ENCODE measurements at regions not wholly inside any gene's neighbourhood (a gene's known extent, or its start where the extent isn't known, plus 50 kb on each side); places are given as distances from the start of the nearest gene placed in this dataset.

DNA sequence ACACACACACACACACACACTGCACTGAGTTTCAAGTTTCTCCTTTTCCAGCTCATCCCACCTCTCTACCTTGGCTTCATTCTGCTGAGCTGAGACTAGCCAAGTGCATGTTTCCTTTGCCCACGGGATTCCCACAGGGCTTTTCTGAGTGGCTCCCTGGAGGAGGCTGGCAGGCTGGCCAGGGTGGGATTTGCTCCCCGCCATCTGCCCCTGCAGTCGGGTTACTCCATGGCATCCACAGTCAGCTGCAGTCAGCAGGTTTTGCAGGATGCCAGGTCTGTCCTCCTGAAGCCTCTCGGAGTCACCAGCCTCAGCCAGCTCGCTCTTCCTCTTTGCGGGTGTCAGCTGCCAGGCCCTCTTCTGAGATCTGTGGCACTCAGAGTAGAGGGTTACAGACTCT is 783.7 kb upstream of the SOX11 start:
- DNase-seq (ENCODE audit: low read depth) = no peak
- Histone ChIP-seq H3K36me3 (ENCODE audit: control insufficient read depth, insufficient read depth, low read length) (no peaks in the 10 kb centered on the region), H3K27me3 (ENCODE audit: control insufficient read depth, insufficient read depth, low read length) (no peaks in the 10 kb centered on the region), H3K4me3 (ENCODE audit: low read depth, low read length) (no peak overlapping the region)
- TF ChIP-seq, protein P1, sequence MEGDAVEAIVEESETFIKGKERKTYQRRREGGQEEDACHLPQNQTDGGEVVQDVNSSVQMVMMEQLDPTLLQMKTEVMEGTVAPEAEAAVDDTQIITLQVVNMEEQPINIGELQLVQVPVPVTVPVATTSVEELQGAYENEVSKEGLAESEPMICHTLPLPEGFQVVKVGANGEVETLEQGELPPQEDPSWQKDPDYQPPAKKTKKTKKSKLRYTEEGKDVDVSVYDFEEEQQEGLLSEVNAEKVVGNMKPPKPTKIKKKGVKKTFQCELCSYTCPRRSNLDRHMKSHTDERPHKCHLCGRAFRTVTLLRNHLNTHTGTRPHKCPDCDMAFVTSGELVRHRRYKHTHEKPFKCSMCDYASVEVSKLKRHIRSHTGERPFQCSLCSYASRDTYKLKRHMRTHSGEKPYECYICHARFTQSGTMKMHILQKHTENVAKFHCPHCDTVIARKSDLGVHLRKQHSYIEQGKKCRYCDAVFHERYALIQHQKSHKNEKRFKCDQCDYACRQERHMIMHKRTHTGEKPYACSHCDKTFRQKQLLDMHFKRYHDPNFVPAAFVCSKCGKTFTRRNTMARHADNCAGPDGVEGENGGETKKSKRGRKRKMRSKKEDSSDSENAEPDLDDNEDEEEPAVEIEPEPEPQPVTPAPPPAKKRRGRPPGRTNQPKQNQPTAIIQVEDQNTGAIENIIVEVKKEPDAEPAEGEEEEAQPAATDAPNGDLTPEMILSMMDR (IDR thresholded peaks at IDR 0.05; ENCODE audit: insufficient read depth, low read length, poor library complexity, severe bottlenecking) = no peak

DNA sequence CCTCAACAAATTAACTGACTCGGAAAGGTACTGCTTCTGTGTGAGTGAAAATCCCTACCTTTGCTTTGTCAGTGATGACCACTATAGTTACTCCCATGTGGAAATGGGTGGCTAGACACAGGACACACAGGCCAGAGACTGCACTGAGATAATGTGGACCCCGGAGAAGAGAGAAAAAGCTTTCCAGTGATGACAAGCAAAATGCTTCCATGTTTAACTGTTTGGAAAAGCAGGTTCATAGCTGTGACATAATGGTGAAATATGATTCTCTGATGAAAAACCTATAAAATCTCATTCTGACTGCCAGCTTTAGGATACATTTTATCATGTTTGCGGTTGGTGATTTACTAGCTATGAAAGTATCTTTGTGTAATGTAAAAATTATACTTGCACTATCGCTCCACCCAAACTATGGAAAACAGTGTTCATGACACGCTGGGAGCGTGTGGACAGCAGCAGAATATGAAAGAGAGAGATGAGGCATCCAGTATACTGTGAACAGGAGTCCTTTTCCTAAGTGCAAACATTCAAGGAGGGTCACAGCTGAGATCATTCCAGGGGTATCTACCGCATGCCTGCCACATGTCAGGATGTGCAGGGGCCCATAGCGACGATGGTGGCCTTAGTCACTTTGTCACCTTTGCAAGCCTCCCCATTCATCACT is 782.7 kb upstream of the SOX11 start:
- no peaks in the 10 kb centered on the region for H3K36me3 ChIP-seq (ENCODE audit: control insufficient read depth, insufficient read depth, low read length)
- no peaks in the 10 kb centered on the region for H3K27me3 ChIP-seq (ENCODE audit: control insufficient read depth, insufficient read depth, low read length)
- no peak for DNase-seq (ENCODE audit: low read depth)
- H3K4me3 ChIP-seq (ENCODE audit: low read depth, low read length) = no peak overlapping the region
- TF ChIP-seq, protein P1 (IDR thresholded peaks at IDR 0.05; ENCODE audit: insufficient read depth, low read length, poor library complexity, severe bottlenecking) = no peak

DNA sequence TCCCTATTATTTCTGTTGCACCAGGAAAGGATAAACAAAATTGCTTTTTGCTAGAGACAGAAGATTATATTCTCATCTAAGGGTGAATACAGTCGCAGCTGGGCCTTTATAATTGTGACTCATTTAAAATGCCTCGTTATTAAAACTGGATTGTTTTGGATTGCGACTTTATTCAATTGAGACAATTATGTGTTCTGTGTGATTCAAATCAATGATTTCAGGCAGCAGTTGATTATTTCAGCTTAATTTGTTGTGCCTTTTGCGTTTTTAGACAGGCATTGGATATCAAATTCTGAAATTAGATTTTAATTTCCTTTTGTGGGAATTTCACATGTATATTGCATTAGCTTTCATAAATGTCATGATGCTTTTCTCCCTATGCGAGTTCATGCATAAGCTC is 778.1 kb upstream of the SOX11 start:
- H3K4me3 ChIP-seq (ENCODE audit: low read depth, low read length) = no peak overlapping the region
- H3K27me3 ChIP-seq (ENCODE audit: control insufficient read depth, insufficient read depth, low read length) = no peaks in the 10 kb centered on the region
- no peak for DNase-seq (ENCODE audit: low read depth)
- no peaks in the 10 kb centered on the region for H3K36me3 ChIP-seq (ENCODE audit: control insufficient read depth, insufficient read depth, low read length)
- TF ChIP-seq, protein P1 (IDR thresholded peaks at IDR 0.05; ENCODE audit: insufficient read depth, low read length, poor library complexity, severe bottlenecking) = no peak

DNA sequence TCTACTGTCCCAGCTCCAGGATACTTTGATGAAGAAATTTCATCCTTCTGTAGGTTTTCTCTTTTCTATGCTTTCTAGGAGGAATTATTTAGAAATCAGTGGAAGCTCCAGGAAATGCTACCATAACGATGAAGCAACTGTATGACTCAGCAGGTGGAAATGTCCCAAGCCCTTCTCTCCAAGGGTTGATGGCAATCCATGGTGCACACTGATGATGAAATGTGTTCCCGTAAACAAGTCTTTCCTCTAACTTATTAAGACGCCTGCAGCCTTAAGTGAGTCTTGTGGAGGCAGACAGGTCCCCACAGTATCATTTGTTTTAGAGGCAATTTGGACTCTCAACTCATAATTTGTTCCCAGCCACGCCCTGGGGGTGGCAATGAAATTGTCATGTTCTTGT is 777.6 kb upstream of the SOX11 start:
- TF ChIP-seq, protein P1 (IDR thresholded peaks at IDR 0.05; ENCODE audit: insufficient read depth, low read length, poor library complexity, severe bottlenecking) = no peak
- peak; percentile 28 for DNase-seq (ENCODE audit: low read depth)
- no peak overlapping the region for H3K4me3 ChIP-seq (ENCODE audit: low read depth, low read length)
- no peaks in the 10 kb centered on the region for H3K36me3 ChIP-seq (ENCODE audit: control insufficient read depth, insufficient read depth, low read length)
- H3K27me3 ChIP-seq (ENCODE audit: control insufficient read depth, insufficient read depth, low read length) = no peaks in the 10 kb centered on the region

DNA sequence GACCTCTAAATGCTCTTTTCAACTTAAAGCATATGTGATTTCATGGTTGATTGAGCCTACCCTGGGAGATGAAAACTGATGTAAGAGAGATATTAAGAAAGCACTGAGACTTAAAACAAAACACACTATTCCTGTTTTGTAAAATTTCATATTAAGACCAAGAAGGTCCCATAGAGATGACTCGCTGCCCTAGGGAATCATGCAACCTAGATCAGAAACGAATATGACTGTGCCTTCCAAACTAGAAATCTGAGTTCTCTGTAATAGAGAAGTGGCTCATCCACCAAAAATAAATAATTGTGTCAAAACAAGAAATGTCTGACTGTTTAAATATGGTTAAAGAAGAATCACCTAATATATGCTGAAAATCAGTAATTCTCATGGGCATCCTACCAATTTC is 776.8 kb upstream of the SOX11 start:
- Histone ChIP-seq H3K27me3 (ENCODE audit: control insufficient read depth, insufficient read depth, low read length) (no peaks in the 10 kb centered on the region), H3K36me3 (ENCODE audit: control insufficient read depth, insufficient read depth, low read length) (no peaks in the 10 kb centered on the region), H3K4me3 (ENCODE audit: low read depth, low read length) (no peak overlapping the region)
- TF ChIP-seq, protein P1 (IDR thresholded peaks at IDR 0.05; ENCODE audit: insufficient read depth, low read length, poor library complexity, severe bottlenecking) = no peak
- no peak for DNase-seq (ENCODE audit: low read depth)

DNA sequence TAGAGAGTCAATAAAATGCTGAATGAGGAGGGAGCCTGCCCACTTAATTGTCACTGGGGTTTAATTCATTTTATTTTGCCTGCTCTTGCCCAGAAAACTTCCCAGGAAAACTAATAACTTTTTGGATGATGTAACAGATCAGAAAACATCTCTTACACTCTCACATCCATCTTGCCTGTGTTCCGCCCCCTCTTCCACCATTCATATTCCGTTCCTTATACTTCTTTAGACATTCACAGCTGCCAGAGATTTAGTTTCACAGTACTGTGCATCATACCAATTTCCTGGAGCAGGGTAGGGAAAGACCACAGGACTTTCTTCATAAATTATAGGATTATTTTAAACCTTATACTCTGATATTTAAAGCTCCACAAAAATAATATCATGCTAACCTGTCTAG is 776.1 kb upstream of the SOX11 start:
- Histone ChIP-seq H3K4me3 (ENCODE audit: low read depth, low read length) (no peak overlapping the region), H3K27me3 (ENCODE audit: control insufficient read depth, insufficient read depth, low read length) (no peaks in the 10 kb centered on the region), H3K36me3 (ENCODE audit: control insufficient read depth, insufficient read depth, low read length) (no peaks in the 10 kb centered on the region)
- no peak for DNase-seq (ENCODE audit: low read depth)
- TF ChIP-seq, protein P1 (IDR thresholded peaks at IDR 0.05; ENCODE audit: insufficient read depth, low read length, poor library complexity, severe bottlenecking) = no peak
